ENCODE measurements at regions not wholly inside any gene's neighbourhood (a gene's known extent, or its start where the extent isn't known, plus 50 kb on each side); places are given as distances from the start of the nearest gene placed in this dataset.

GRCh38 chr1:55412060-55412459 is 196.9 kb upstream of the USP24 start:
- Histone ChIP-seq H3K27me3 (ENCODE audit: control insufficient read depth in 3 of 3, insufficient read depth in 3 of 3, low read length in 2 of 3) (no peaks in the 10 kb centered on the region), H3K27ac (ENCODE audit: low read depth in 1 of 2, low read length in 1 of 2) (no peak overlapping the region), H3K36me3 (ENCODE audit: control insufficient read depth in 4 of 4, insufficient read depth in 4 of 4, low read length in 4 of 4) (no peaks in the 10 kb centered on the region), H3K9me3 (ENCODE audit: control insufficient read depth in 4 of 4, insufficient read depth in 3 of 4, low read length in 3 of 4) (peaks cover 0 to 7% (median 0%) of the 10 kb centered on the region in 4 donors), H3K4me1 (ENCODE audit: control insufficient read depth in 5 of 5, insufficient read depth in 5 of 5, low read length in 5 of 5) (peaks cover 0 to under 1% (median 0%) of the 10 kb centered on the region in 5 donors), H3K4me3 (no peak overlapping the region), H3K9ac (ENCODE audit: insufficient read depth in 1 of 2, low read length in 2 of 2) (no peak overlapping the region)
- WGBS, 2 donors, result 87 to 92% methylated on average over 2 of the region's 2 CpGs
- no peak for DNase-seq
- no peak for ATAC-seq (ENCODE audit: insufficient read depth, low FRiP score)
- no peak for TF ChIP-seq CTCF (IDR thresholded peaks at IDR 0.05; ENCODE audit: control extremely low read depth, extremely low read depth)

GRCh38 chr1:55402671-55403464 is 187.7 kb upstream of the USP24 start:
- Histone ChIP-seq H3K27me3 (ENCODE audit: control insufficient read depth in 3 of 3, insufficient read depth in 3 of 3, low read length in 2 of 3) (no peaks in the 10 kb centered on the region), H3K36me3 (ENCODE audit: control insufficient read depth in 4 of 4, insufficient read depth in 4 of 4, low read length in 4 of 4) (no peaks in the 10 kb centered on the region), H3K9ac (ENCODE audit: insufficient read depth in 1 of 2, low read length in 2 of 2) (no peak overlapping the region), H3K4me3 (no peak overlapping the region), H3K9me3 (ENCODE audit: control insufficient read depth in 4 of 4, insufficient read depth in 3 of 4, low read length in 3 of 4) (peaks cover 0 to 4% (median 0%) of the 10 kb centered on the region in 4 donors), H3K27ac (ENCODE audit: low read depth in 1 of 2, low read length in 1 of 2) (no peak overlapping the region), H3K4me1 (ENCODE audit: control insufficient read depth in 5 of 5, insufficient read depth in 5 of 5, low read length in 5 of 5) (peaks cover 0 to 25% (median 0%) of the 10 kb centered on the region in 5 donors)
- TF ChIP-seq CTCF (IDR thresholded peaks at IDR 0.05; ENCODE audit: control extremely low read depth, extremely low read depth), result no peak
- DNase-seq (no peak), ATAC-seq (ENCODE audit: insufficient read depth, low FRiP score) (no peak)
- WGBS, 2 donors, result 89 to 98% methylated on average over 2 of the region's 2 CpGs

GRCh38 chr1:55402142-55402541 is 187.0 kb upstream of the USP24 start:
- ATAC-seq (ENCODE audit: insufficient read depth, low FRiP score) (no peak), DNase-seq (no peak)
- Histone ChIP-seq H3K9me3 (ENCODE audit: control insufficient read depth in 4 of 4, insufficient read depth in 3 of 4, low read length in 3 of 4) (peaks cover 0 to 4% (median 0%) of the 10 kb centered on the region in 4 donors), H3K4me3 (no peak overlapping the region), H3K36me3 (ENCODE audit: control insufficient read depth in 4 of 4, insufficient read depth in 4 of 4, low read length in 4 of 4) (no peaks in the 10 kb centered on the region), H3K27ac (ENCODE audit: low read depth in 1 of 2, low read length in 1 of 2) (no peak overlapping the region), H3K9ac (ENCODE audit: insufficient read depth in 1 of 2, low read length in 2 of 2) (no peak overlapping the region), H3K4me1 (ENCODE audit: control insufficient read depth in 5 of 5, insufficient read depth in 5 of 5, low read length in 5 of 5) (peaks cover 0 to 25% (median 0%) of the 10 kb centered on the region in 5 donors), H3K27me3 (ENCODE audit: control insufficient read depth in 3 of 3, insufficient read depth in 3 of 3, low read length in 2 of 3) (no peaks in the 10 kb centered on the region)
- TF ChIP-seq CTCF (IDR thresholded peaks at IDR 0.05; ENCODE audit: control extremely low read depth, extremely low read depth), result no peak
- WGBS, 2 donors, result 76 to 86% methylated on average over 3 of the region's 3 CpGs
